Astrocyte (in vitro differentiated cells and primary cell): ENCODE measurements at regions not wholly inside any gene's neighbourhood (a gene's known extent, or its start where the extent isn't known, plus 50 kb on each side); places are given as distances from the start of the nearest gene placed in this dataset.

Source experiments
- EZH2 ChIP-seq: IDR thresholded peaks from 2 replicates; pipeline ENCODE4 v1.6.1; 2012; ENCODE audit warnings: mild to moderate bottlenecking, low read length, inconsistent platforms; ENCODE audit not compliant: insufficient read depth
- TF ChIP-seq, protein P1 (sequence below): IDR thresholded peaks from 2 replicates; pipeline ENCODE4 v1.5.1; 2011; ENCODE audit warnings: low read depth, mild to moderate bottlenecking, inconsistent platforms, low read length, moderate library complexity; ENCODE audit not compliant: insufficient read depth

DNA sequence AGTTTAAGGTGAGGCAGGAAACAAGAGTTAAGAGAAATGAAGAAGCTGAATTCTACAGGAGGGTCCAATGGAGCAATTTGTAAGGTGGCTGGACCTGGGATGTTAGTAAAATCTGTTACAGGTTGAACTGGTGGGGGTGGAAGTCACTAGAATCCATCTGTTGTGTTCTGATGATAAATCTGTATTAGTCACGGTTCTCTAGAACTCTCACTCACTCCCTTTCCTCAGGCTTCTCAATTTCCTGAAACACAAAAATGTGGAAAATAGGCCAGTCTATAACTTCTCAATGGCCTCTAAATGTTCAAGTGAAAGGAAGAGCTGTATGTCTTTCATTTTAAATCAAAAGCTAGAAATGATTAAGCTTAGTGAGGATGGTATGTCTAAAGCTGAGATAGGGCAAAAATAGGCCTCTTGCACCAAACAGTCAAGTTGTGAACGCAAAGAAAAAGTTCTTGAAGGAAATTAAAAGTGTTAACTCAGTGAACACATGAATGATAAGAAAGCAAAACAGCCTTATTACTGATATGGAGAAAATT lies 180.2 kb upstream of the CBLB start:
- TF ChIP-seq, protein P1, sequence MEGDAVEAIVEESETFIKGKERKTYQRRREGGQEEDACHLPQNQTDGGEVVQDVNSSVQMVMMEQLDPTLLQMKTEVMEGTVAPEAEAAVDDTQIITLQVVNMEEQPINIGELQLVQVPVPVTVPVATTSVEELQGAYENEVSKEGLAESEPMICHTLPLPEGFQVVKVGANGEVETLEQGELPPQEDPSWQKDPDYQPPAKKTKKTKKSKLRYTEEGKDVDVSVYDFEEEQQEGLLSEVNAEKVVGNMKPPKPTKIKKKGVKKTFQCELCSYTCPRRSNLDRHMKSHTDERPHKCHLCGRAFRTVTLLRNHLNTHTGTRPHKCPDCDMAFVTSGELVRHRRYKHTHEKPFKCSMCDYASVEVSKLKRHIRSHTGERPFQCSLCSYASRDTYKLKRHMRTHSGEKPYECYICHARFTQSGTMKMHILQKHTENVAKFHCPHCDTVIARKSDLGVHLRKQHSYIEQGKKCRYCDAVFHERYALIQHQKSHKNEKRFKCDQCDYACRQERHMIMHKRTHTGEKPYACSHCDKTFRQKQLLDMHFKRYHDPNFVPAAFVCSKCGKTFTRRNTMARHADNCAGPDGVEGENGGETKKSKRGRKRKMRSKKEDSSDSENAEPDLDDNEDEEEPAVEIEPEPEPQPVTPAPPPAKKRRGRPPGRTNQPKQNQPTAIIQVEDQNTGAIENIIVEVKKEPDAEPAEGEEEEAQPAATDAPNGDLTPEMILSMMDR = no peak
- no peak for TF ChIP-seq EZH2
